Caco-2 (cell line): ENCODE measurements at regions not wholly inside any gene's neighbourhood (a gene's known extent, or its start where the extent isn't known, plus 50 kb on each side); places are given as distances from the start of the nearest gene placed in this dataset.

ENCODE experiments used
- BruUV-seq: library from RNA; stranded (reverse); fragments of 400-500 nt; replicated peaks from 2 replicates; lab custom pipeline; 2021; lab: Mats Ljungman, UMichigan
- CTCF ChIA-PET: fragments of 300-600 bp; sonication (Branson Sonifier 250); formaldehyde crosslinking; loops from one replicate; lab custom pipeline; 2022; ENCODE audit warnings: antibody characterized with exemption; lab: Charles Lee
- POLR2A ChIA-PET: fragments of 300-600 bp; sonication (Branson Sonifier 250); formaldehyde crosslinking; loops from one replicate; lab custom pipeline; 2022; ENCODE audit warnings: antibody characterized with exemption; lab: Charles Lee
- DNase-seq, 2 experiments: peaks; one replicate each; pipeline versions ENCODE4 v3.0.0 to v3.0.0-alpha.2; 2020 to 2022
- H3K27me3 ChIP-seq: replicated peaks from 2 replicates; pipeline ENCODE4 v1.6.0; 2011; ENCODE audit warnings: low read length; ENCODE audit not compliant: control insufficient read depth, insufficient read depth
- H3K36me3 ChIP-seq: 2 replicates; pipeline ENCODE4 v1.5.1; 2011; ENCODE audit warnings: low read length; ENCODE audit not compliant: control insufficient read depth, insufficient read depth
- H3K4me1 ChIP-seq: fragments of 250-450 bp; sonication (Bioruptor Pico); 2 replicates; pipeline ENCODE4 v1.5.1; 2020; ENCODE audit warnings: mild to moderate bottlenecking
- H3K4me3 ChIP-seq: 2 replicates; pipeline ENCODE4 v1.5.1; 2011; ENCODE audit warnings: low read depth, mild to moderate bottlenecking, control low read depth, low read length
- H3K9me3 ChIP-seq: fragments of 250-450 bp; sonication (Bioruptor Pico); 2 replicates; pipeline ENCODE4 v1.5.1; 2020; ENCODE audit warnings: mild to moderate bottlenecking, moderate library complexity
- H3K27ac Mint-ChIP-seq: one replicate; pipeline ENCODE4 v1.8.0; 2022; ENCODE audit warnings: mixed read lengths; ENCODE audit not compliant: unreplicated experiment
- H3K27me3 Mint-ChIP-seq: one replicate; pipeline ENCODE4 v1.8.0; 2022; ENCODE audit warnings: mixed read lengths; ENCODE audit not compliant: insufficient read depth, unreplicated experiment
- H3K36me3 Mint-ChIP-seq: one replicate; pipeline ENCODE4 v1.8.0; 2022; ENCODE audit warnings: mild to moderate bottlenecking, mixed read lengths; ENCODE audit not compliant: insufficient read depth, unreplicated experiment
- H3K4me1 Mint-ChIP-seq: one replicate; pipeline ENCODE4 v1.8.0; 2022; ENCODE audit warnings: low read depth, mixed read lengths; ENCODE audit not compliant: unreplicated experiment
- H3K4me3 Mint-ChIP-seq: one replicate; pipeline ENCODE4 v1.8.0; 2022; ENCODE audit warnings: mild to moderate bottlenecking, moderate library complexity, mixed read lengths; ENCODE audit not compliant: unreplicated experiment
- H3K9me3 Mint-ChIP-seq: one replicate; pipeline ENCODE4 v1.8.0; 2022; ENCODE audit warnings: mixed read lengths; ENCODE audit not compliant: unreplicated experiment
- intact Hi-C: fragments of 100-400 bp; cut with micrococcal nuclease; formaldehyde crosslinking; loops from one replicate; pipeline ENCODE4 v1.10.0; 2022; ENCODE audit not compliant: unreplicated experiment
- TF ChIP-seq, protein P1 (sequence below), 2 experiments: fragments of 200-600 bp in 1 of 2; IDR thresholded peaks; 1 replicate in 1 of 2; 2 replicates in 1 of 2; pipeline versions ENCODE4 v1.5.1 to v1.8.0; 2011 to 2022; ENCODE audit warnings: antibody characterized with exemption in 1 of 2, control low read depth in 1 of 2, inconsistent platforms in 1 of 2, low read depth in 1 of 2, low read length in 1 of 2, mild to moderate bottlenecking in 1 of 2, moderate library complexity in 1 of 2; ENCODE audit not compliant: insufficient read depth in 1 of 2, severe bottlenecking in 1 of 2, unreplicated experiment in 1 of 2

DNA sequence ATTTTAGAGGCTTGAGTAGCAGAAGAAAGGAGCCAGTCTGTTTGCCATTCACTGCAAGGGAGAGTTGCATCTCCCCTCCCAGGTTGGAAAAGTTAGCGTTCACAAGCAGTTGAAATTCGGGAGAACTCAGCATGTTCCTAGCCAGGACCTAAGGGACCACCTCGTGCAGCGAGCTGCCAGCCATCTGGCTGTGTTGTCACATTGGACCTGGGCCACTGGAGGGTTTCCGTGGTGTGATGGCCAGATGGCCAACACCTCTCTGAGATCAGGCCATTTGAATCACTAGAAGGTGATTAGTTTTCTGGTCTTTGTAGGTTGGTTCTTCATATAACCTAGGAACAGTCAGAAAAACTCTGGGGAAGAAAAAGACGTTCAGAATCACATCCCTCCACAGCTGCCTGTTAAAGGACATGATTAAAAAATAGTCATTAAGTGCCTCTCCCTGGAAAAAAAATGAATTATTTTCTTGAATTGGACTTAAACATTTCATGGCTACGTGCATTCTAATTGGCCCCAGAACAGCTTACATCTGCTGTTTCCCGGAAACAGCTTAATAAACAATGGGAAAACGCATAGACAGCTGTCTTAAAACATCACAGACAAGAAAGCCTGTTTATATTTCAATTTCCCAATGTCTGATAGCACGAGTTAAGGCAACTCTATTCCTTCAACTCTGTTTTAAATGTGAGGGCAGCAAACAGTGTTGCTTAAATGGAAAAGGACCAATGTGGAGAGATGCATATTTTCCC lies 303.9 kb downstream of the TENT4A start:
- H3K27me3 Mint-ChIP-seq = peaks cover 3% of the 10 kb centered on the region
- no peak for DNase-seq
- TF ChIP-seq, protein P1, sequence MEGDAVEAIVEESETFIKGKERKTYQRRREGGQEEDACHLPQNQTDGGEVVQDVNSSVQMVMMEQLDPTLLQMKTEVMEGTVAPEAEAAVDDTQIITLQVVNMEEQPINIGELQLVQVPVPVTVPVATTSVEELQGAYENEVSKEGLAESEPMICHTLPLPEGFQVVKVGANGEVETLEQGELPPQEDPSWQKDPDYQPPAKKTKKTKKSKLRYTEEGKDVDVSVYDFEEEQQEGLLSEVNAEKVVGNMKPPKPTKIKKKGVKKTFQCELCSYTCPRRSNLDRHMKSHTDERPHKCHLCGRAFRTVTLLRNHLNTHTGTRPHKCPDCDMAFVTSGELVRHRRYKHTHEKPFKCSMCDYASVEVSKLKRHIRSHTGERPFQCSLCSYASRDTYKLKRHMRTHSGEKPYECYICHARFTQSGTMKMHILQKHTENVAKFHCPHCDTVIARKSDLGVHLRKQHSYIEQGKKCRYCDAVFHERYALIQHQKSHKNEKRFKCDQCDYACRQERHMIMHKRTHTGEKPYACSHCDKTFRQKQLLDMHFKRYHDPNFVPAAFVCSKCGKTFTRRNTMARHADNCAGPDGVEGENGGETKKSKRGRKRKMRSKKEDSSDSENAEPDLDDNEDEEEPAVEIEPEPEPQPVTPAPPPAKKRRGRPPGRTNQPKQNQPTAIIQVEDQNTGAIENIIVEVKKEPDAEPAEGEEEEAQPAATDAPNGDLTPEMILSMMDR (IDR thresholded peaks at IDR 0.05; ENCODE audit: insufficient read depth in 1 of 2, low read depth in 1 of 2, low read length in 1 of 2, severe bottlenecking in 1 of 2, unreplicated experiment in 1 of 2) = no peak
- H3K27ac Mint-ChIP-seq = no peak overlapping the region
- no peaks in the 10 kb centered on the region for H3K4me1 Mint-ChIP-seq
- H3K4me3 Mint-ChIP-seq = no peak overlapping the region
- H3K27me3 ChIP-seq = no peaks in the 10 kb centered on the region
- intact Hi-C loops = no loop called here
- CTCF ChIA-PET = no interaction called here
- peaks cover 3% of the 10 kb centered on the region for H3K9me3 ChIP-seq
- H3K4me3 ChIP-seq = no peak overlapping the region
- H3K4me1 ChIP-seq = no peaks in the 10 kb centered on the region
- peaks cover 22% of the 10 kb centered on the region for H3K9me3 Mint-ChIP-seq
- no TSS peak for BruUV-seq
- POLR2A ChIA-PET = no interaction called here
- H3K36me3 ChIP-seq = no peaks in the 10 kb centered on the region
- no peaks in the 10 kb centered on the region for H3K36me3 Mint-ChIP-seq

DNA sequence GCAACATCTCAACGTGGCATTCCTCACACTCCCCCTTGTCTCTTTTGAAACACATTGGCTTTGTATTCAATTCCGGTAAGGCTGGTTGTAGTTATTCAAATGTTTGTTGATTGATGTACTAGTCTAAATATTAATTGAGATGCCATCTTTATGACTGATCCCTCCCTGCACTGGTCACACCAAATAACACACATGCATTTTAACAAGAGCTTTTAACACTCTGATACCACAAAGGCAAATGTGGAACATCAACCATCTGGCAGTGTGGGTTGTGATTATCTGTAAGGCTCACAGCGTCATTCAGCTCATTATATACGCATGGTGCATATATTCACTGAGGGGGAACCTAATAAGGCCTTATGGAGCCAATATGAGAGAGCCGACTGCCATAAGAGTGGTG lies 305.0 kb downstream of the TENT4A start:
- no TSS peak for BruUV-seq
- Mint-ChIP-seq H3K4me1 (no peaks in the 10 kb centered on the region), H3K4me3 (no peak overlapping the region), H3K27me3 (peaks cover 3% of the 10 kb centered on the region), H3K36me3 (no peaks in the 10 kb centered on the region), H3K9me3 (peaks cover 28% of the 10 kb centered on the region), H3K27ac (no peak overlapping the region)
- Histone ChIP-seq H3K36me3 (no peaks in the 10 kb centered on the region), H3K4me1 (no peaks in the 10 kb centered on the region), H3K4me3 (no peak overlapping the region), H3K9me3 (peaks cover 8% of the 10 kb centered on the region), H3K27me3 (no peaks in the 10 kb centered on the region)
- CTCF ChIA-PET = no interaction called here
- intact Hi-C loops = no loop called here
- POLR2A ChIA-PET = no interaction called here
- TF ChIP-seq, protein P1 (IDR thresholded peaks at IDR 0.05; ENCODE audit: insufficient read depth in 1 of 2, low read depth in 1 of 2, low read length in 1 of 2, severe bottlenecking in 1 of 2, unreplicated experiment in 1 of 2) = no peak
- no peak for DNase-seq

DNA sequence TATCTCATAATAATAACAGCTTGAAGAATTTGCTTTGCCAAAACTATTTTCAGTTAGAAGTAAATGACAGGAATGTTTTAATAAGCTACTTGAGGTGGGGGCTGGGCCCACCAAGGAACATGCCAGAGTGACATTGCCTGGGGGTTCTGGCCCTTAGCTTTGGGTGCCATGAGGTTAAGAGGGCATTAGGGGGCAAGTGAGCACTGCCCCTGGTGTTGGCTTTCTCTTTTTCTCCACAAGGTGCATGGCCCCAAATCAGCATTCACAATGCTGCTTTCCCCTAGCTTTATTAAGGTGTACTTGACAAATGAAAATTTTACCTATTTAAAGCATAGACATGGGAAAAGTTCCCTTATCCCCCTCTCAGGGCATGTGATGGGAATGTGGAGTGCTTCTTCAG lies 305.4 kb downstream of the TENT4A start:
- H3K27ac Mint-ChIP-seq = no peak overlapping the region
- H3K4me1 ChIP-seq = no peaks in the 10 kb centered on the region
- intact Hi-C loops = no loop called here
- H3K36me3 Mint-ChIP-seq = no peaks in the 10 kb centered on the region
- H3K9me3 Mint-ChIP-seq = peaks cover 32% of the 10 kb centered on the region
- peaks cover 3% of the 10 kb centered on the region for H3K27me3 Mint-ChIP-seq
- H3K4me3 ChIP-seq = no peak overlapping the region
- POLR2A ChIA-PET = no interaction called here
- no peak overlapping the region for H3K4me3 Mint-ChIP-seq
- no peak for DNase-seq
- no TSS peak for BruUV-seq
- TF ChIP-seq, protein P1 (IDR thresholded peaks at IDR 0.05; ENCODE audit: insufficient read depth in 1 of 2, low read depth in 1 of 2, low read length in 1 of 2, severe bottlenecking in 1 of 2, unreplicated experiment in 1 of 2) = no peak
- H3K4me1 Mint-ChIP-seq = no peaks in the 10 kb centered on the region
- H3K36me3 ChIP-seq = no peaks in the 10 kb centered on the region
- CTCF ChIA-PET = no interaction called here
- peaks cover 8% of the 10 kb centered on the region for H3K9me3 ChIP-seq
- H3K27me3 ChIP-seq = no peaks in the 10 kb centered on the region
